ENCODE measurements at regions not wholly inside any gene's neighbourhood (a gene's known extent, or its start where the extent isn't known, plus 50 kb on each side); places are given as distances from the start of the nearest gene placed in this dataset.
A peak's percentile ranks its signal among the peaks of the same experiment; 100 is the strongest.

DNA sequence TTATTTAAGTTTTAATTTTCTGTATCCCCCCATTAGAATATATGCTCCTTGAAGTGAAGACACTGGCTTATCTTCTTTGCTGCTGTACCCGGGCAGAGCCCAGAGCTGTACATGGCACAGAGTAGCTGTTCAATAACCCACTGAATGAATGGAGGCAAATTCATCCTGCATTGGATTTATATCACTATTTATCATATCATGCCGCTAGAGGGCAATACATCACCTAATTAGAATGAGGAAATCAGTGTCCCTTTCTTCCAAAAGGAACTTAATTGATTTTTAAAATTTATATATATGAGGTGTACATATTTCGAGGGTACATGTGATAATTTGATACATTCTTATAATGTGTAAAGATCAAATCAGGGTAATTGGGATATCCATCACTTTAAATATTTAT is 89.2 kb upstream of the TMEM260 start:
- Mint-ChIP-seq H3K36me3 (ENCODE audit: low read depth) (no peaks in the 10 kb centered on the region), H3K27ac (no peak overlapping the region), H3K27me3 (ENCODE audit: insufficient read depth) (no peaks in the 10 kb centered on the region), H3K9me3 (no peaks in the 10 kb centered on the region), H3K4me3 (no peak overlapping the region), H3K4me1 (ENCODE audit: low read depth) (peaks cover 7% of the 10 kb centered on the region)
- no peak for DNase-seq (ENCODE audit: low spot score)
- intact Hi-C loops (cut with micrococcal nuclease) = loop anchor here (2.0 to 5.0 kb wide), 3 partner anchors 692 to 902 kb away; partner anchors contain the start of gene NAA30

DNA sequence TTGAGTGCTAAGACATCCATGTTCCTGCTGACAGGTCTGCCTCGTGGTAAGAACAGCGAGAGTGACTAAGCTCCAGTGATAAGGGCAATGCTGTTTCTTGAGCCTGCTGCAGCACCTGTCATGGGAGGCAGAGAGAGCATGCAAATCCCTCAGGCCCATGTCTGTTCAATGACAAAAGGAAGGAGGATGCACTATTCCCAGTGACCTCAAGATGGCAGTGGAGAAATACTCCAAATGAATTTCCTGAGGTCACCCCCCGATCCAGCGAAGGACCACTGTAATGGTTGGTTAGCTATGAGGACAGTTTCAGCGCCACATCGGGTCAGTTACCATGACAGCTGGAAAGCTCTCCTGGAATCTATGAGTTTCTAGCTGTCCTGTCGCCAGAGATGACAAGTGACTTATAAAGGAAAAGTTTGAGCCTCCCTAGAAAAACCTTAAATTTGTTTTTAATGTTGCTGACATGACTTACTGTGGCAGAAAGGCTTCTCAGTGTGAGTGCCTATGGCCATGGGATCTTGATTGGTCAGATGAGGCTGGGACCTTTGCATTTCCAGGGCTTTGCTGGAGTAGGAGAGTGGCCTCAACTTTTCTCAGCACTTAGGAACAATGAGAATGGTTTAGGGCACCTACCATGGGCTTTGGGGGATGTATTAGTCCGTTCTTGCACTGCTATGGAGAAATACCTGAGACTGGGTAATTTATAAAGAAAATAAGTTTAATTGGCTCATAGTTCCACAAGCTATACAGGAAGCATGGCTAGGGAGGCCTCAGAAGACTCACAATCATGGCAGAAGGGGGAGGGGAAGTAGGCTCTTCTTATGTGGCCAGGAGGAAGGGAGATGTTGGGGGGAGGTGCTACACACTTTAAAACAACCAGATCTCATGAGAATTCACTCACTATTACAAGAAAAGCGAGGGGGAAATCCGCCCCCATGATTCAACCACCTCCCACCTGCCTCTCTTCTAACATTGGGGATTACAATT is 88.0 kb upstream of the TMEM260 start:
- no peaks in the 10 kb centered on the region for H3K9me3 Mint-ChIP-seq
- intact Hi-C loops (cut with micrococcal nuclease) = loop anchor here (1.0 to 5.0 kb wide), 5 partner anchors 576 to 901 kb away; partner anchors contain the start of gene NAA30
- H3K27ac Mint-ChIP-seq = no peak overlapping the region
- H3K27me3 Mint-ChIP-seq (ENCODE audit: insufficient read depth) = no peaks in the 10 kb centered on the region
- H3K36me3 Mint-ChIP-seq (ENCODE audit: low read depth) = no peaks in the 10 kb centered on the region
- H3K4me1 Mint-ChIP-seq (ENCODE audit: low read depth) = peaks cover 7% of the 10 kb centered on the region
- no peak overlapping the region for H3K4me3 Mint-ChIP-seq
- peak; percentile 2 for DNase-seq (ENCODE audit: low spot score)

DNA sequence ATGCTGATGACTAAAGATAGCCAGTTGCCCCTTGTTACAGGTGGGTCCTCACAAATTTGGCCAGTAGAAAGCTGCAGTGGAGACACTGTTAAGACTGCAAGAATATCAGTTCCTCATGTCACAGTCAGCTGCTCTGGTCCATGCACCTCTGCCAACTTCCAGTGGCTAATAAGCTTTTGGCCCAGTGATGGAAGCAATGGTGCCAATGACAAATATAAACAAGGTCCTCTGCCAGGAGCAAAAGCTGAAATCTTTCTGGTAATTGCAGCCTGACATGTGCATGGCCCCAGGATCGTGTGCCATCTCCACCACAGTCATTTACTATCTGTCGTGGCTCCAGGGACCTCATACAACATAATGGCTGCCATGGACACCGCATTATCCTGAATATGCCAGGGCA is 85.4 kb upstream of the TMEM260 start:
- DNase-seq (ENCODE audit: low spot score) = no peak
- H3K36me3 Mint-ChIP-seq (ENCODE audit: low read depth) = no peaks in the 10 kb centered on the region
- no peak overlapping the region for H3K4me3 Mint-ChIP-seq
- H3K9me3 Mint-ChIP-seq = no peaks in the 10 kb centered on the region
- peaks cover 3% of the 10 kb centered on the region for H3K27me3 Mint-ChIP-seq (ENCODE audit: insufficient read depth)
- intact Hi-C loops (cut with micrococcal nuclease) = loop anchor here (5.0 kb wide), 2 partner anchors 688 to 898 kb away; partner anchors contain the start of gene NAA30
- H3K4me1 Mint-ChIP-seq (ENCODE audit: low read depth) = peaks cover 7% of the 10 kb centered on the region
- no peak overlapping the region for H3K27ac Mint-ChIP-seq

DNA sequence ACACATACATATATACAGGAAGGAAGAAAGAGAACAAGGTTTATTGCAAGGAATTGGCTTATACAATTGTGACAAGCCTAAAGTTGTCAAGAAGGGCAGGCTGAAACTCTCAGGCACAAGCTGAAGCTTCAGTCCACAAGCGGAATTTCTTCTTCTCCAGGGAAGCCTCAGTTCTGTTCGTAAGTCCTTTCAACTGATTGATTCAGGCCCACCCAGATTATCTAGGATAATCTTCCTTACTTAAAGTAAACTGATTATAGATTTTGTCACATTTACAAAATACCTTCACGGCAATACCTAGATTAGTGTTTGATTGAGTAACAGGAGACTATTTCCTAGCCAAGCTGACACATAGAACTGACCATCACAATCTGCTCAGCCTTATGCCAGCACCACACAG is 81.5 kb upstream of the TMEM260 start:
- Mint-ChIP-seq H3K27me3 (ENCODE audit: insufficient read depth) (peaks cover 3% of the 10 kb centered on the region), H3K4me1 (ENCODE audit: low read depth) (no peaks in the 10 kb centered on the region), H3K27ac (no peak overlapping the region), H3K9me3 (no peaks in the 10 kb centered on the region), H3K4me3 (no peak overlapping the region), H3K36me3 (ENCODE audit: low read depth) (no peaks in the 10 kb centered on the region)
- DNase-seq (ENCODE audit: low spot score) = no peak
- intact Hi-C loops (cut with micrococcal nuclease) = no loop called here

DNA sequence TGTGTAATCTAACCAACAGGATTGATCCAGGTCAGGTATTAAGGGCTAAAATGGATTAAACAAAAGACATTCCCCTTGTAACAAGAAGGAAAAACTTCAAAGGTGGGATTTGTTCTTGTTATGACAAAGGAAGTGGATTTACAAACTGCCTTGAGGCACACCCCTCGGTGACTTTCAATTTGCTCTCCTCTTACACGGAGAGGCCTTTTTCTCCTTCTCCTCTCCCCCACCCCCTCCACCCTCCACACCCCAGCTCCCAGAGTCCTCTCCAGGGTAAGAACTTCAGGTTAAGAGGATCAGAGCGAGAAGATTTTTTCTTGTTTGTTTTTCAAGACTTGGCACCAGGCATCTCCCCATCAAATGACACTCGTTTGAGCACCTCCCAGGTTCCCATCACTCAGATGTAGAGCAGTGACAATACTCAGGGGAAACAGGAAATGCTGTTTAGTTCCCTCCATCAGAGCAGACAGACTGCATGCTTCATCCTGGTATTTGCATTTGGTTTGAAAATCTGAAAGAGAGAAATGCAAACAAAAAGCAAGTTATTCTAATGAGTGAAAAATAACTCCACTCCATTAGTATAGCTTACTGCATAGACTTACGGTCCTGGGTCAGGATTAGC is 77.6 kb upstream of the TMEM260 start:
- intact Hi-C loops (cut with micrococcal nuclease) = no loop called here
- no peak for DNase-seq (ENCODE audit: low spot score)
- H3K27me3 Mint-ChIP-seq (ENCODE audit: insufficient read depth) = peaks cover 11% of the 10 kb centered on the region
- no peaks in the 10 kb centered on the region for H3K36me3 Mint-ChIP-seq (ENCODE audit: low read depth)
- H3K4me1 Mint-ChIP-seq (ENCODE audit: low read depth) = no peaks in the 10 kb centered on the region
- no peak overlapping the region for H3K4me3 Mint-ChIP-seq
- no peak overlapping the region for H3K27ac Mint-ChIP-seq
- no peaks in the 10 kb centered on the region for H3K9me3 Mint-ChIP-seq

DNA sequence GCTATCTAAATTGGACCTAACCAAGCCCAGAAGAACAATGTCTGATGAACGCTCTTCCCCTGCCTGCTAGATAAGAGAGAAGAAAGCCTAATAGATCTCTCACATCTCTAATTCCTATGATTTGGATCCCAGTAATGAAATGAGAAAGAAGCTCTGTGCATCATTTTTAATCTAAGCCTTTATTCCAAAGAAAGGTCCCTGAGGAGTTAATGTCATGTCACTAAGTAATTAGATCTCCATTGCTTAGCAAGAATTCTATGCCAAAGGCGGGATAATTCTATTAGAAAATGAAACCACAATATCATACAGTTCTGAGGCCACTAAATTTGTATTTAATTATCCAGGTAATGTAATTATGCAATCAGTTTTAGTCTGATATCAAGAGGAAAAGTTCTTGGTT is 74.2 kb upstream of the TMEM260 start:
- Mint-ChIP-seq H3K36me3 (ENCODE audit: low read depth) (no peaks in the 10 kb centered on the region), H3K9me3 (no peaks in the 10 kb centered on the region), H3K4me3 (no peak overlapping the region), H3K27ac (no peak overlapping the region), H3K4me1 (ENCODE audit: low read depth) (no peaks in the 10 kb centered on the region), H3K27me3 (ENCODE audit: insufficient read depth) (peaks cover 9% of the 10 kb centered on the region)
- intact Hi-C loops (cut with micrococcal nuclease) = no loop called here
- no peak for DNase-seq (ENCODE audit: low spot score)

DNA sequence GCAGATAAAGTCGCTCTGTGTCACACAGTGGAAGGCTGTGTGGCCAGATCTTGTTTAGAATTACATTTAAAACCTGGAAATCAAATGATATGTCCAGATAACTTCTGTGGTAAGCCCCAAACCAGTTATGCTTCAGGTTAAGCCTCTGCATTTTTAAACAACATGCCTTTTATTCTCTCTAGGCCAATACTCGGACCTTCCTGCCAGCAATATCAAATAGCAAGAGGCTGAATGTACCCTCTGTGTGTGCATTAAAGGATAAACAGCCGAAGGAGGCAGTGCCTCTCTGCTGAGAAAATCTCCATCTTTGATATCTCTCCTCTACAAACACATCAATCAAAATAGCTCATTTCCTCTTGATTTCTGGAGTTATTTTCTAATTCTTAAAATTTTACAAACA is 67.1 kb upstream of the TMEM260 start:
- no peak for DNase-seq (ENCODE audit: low spot score)
- Mint-ChIP-seq H3K27me3 (ENCODE audit: insufficient read depth) (no peaks in the 10 kb centered on the region), H3K27ac (no peak overlapping the region), H3K9me3 (no peaks in the 10 kb centered on the region), H3K4me1 (ENCODE audit: low read depth) (no peaks in the 10 kb centered on the region), H3K4me3 (no peak overlapping the region), H3K36me3 (ENCODE audit: low read depth) (no peaks in the 10 kb centered on the region)
- intact Hi-C loops (cut with micrococcal nuclease) = no loop called here

DNA sequence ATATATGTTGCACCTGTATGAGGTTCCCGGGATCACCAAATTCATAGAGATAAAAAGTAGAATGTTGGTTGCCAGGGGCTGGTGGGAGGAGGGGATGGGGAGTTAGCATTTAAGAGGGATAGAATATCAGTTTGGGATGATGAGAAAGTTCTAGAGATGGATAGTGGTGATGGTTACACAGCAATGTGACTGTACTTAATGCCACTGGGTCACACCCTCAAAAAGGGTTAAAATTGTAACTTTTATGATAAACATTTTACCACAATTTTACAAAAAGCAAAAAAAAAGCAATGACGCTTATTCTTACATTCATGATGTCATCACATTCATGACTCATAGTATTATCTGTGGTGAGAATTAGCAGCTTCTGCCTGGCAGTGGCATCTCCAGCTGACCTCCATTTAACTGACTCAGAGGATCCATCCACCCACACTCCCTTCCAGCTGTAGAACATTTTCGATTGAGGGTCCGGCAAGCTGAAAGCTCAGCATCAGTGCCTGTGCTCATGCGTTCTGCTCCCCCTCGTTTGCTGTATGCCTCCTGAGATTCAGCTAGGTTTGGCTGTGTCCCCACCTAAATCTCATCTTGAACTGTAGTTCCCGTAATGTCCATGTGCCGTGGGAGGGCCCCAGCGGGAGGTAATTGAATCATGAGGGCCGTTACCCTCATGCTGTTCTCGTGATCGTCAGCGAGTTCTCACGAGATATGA is 64.8 kb upstream of the TMEM260 start:
- Mint-ChIP-seq H3K9me3 (no peaks in the 10 kb centered on the region), H3K36me3 (ENCODE audit: low read depth) (no peaks in the 10 kb centered on the region), H3K4me3 (no peak overlapping the region), H3K27me3 (ENCODE audit: insufficient read depth) (peaks cover 4% of the 10 kb centered on the region), H3K4me1 (ENCODE audit: low read depth) (no peaks in the 10 kb centered on the region), H3K27ac (no peak overlapping the region)
- intact Hi-C loops (cut with micrococcal nuclease) = no loop called here
- DNase-seq (ENCODE audit: low spot score) = no peak

DNA sequence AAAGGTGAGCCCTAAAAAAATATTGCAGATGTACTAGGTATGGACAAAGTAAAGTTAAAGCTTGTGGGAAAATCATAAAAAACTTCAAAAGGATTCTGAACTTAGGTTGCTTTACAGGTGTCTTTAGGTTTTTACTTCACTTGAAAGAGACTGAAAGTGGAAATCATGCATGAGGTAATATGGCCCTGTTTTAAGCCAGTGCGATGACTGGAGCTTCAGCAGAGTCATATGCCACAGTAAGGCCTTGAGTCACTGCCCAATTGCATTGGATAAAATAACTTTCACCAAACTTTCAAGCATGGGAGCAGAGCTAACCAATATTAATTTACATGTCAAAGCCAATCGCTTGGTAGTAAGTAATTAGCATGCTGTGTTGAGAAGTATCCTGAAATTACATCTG is 63.9 kb upstream of the TMEM260 start:
- no peak overlapping the region for H3K4me3 Mint-ChIP-seq

DNA sequence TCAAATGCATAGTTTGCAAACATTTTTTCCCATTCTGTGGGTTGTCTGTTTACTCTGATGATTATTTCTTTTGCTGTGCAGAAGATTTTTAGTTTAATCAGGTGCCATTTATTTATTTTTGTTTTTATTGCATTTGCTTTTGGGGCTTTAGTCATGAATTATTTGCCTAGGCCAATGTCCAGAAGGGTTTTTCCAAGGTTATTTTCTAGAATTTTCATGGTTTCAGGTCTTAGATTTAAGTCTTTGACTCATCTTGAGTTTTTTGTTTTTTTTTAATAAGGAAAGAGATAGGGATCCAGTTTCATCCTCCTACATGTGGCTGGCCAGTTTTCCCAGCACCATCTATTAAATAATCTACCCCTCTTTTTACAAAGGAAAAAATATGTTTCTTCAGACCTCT is 57.2 kb upstream of the TMEM260 start:
- no peaks in the 10 kb centered on the region for H3K9me3 Mint-ChIP-seq
- no peak overlapping the region for H3K4me3 Mint-ChIP-seq
- H3K36me3 Mint-ChIP-seq (ENCODE audit: low read depth) = no peaks in the 10 kb centered on the region
- H3K27ac Mint-ChIP-seq = no peak overlapping the region
- intact Hi-C loops (cut with micrococcal nuclease) = no loop called here
- H3K27me3 Mint-ChIP-seq (ENCODE audit: insufficient read depth) = peaks cover 10% of the 10 kb centered on the region
- no peak for DNase-seq (ENCODE audit: low spot score)
- H3K4me1 Mint-ChIP-seq (ENCODE audit: low read depth) = no peaks in the 10 kb centered on the region

More for the DNA sequence above, 63.9 kb upstream of the TMEM260 start:
- no peaks in the 10 kb centered on the region for H3K9me3 Mint-ChIP-seq
- H3K36me3 Mint-ChIP-seq (ENCODE audit: low read depth) = no peaks in the 10 kb centered on the region
- no peak for DNase-seq (ENCODE audit: low spot score)
- H3K27ac Mint-ChIP-seq = no peak overlapping the region
- intact Hi-C loops (cut with micrococcal nuclease) = no loop called here
- H3K27me3 Mint-ChIP-seq (ENCODE audit: insufficient read depth) = peaks cover 4% of the 10 kb centered on the region
- H3K4me1 Mint-ChIP-seq (ENCODE audit: low read depth) = no peaks in the 10 kb centered on the region

DNA sequence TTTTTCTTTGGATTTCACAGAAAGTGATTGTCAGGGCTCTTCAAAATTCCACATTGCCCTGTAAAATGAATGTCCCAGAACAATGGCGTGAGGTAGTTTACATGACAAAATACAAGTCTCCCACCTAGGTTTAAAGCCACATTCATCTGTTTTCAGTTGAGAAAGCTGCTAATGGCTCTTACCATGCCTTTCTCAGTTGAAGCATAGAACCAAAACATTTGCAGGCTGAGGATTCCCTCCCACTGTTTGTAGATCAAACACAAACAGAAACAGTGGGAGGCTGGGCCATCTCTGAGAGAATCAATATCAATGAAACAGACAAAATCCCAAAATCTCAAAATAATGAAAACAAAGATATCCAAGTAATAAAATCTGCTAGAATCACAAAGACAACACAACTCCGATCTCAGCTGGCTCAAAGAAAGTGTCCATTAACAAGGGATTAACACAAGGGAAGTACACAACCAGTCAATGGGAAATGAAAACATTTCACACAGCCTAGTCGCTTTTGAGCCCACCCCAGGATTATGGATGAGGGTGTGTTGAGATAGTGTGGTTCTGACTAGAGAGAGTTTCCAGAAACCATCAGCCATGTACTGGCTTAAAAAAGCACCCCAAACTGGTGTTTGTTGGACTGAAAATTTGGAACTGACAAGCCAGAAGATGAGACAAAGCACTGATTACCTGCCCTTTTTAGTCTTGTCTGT is 54.5 kb upstream of the TMEM260 start:
- Mint-ChIP-seq H3K27ac (no peak overlapping the region), H3K36me3 (ENCODE audit: low read depth) (no peaks in the 10 kb centered on the region), H3K4me1 (ENCODE audit: low read depth) (no peaks in the 10 kb centered on the region), H3K9me3 (no peaks in the 10 kb centered on the region), H3K4me3 (no peak overlapping the region), H3K27me3 (ENCODE audit: insufficient read depth) (peaks cover 6% of the 10 kb centered on the region)
- DNase-seq (ENCODE audit: low spot score) = no peak
- intact Hi-C loops (cut with micrococcal nuclease) = no loop called here

DNA sequence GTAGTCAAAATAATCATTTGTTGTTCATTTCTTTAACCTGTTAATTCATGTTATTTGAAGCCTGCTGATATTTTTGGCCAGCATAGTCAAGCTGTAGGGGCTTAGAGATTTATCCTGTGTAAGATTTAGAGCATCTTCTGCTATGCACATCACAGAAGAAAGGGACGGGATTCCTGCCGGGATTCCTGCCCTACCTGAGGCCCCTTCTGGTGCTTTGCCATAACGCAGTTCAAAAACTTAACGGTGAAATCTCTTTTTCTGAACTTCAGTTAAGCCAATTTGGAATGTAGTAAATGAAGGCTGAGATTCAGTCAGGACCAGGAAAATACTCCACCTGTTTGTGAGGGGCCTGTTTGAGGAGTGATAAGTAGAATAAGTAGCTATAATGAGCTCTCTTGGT is 50.7 kb upstream of the TMEM260 start:
- Mint-ChIP-seq H3K36me3 (ENCODE audit: low read depth) (no peaks in the 10 kb centered on the region), H3K4me3 (no peak overlapping the region), H3K4me1 (ENCODE audit: low read depth) (no peaks in the 10 kb centered on the region), H3K9me3 (no peaks in the 10 kb centered on the region), H3K27ac (no peak overlapping the region), H3K27me3 (ENCODE audit: insufficient read depth) (peaks cover 6% of the 10 kb centered on the region)
- intact Hi-C loops (cut with micrococcal nuclease) = no loop called here
- no peak for DNase-seq (ENCODE audit: low spot score)

Measured in activated T-helper 1 cell treated with anti-CD3 and anti-CD28 coated beads, Interleukin-12 subunit alpha, Interleukin-12 subunit beta, Interleukin-2, Interleukin-4 antibody, amounts not matched to agents 30 ng/mL and 10 ng/mL and 1 ng/mL, durations not matched to agents 14 hours and 24 hours and 36 hours (primary cell).